SK-N-MC (cell line): ENCODE measurements at regions not wholly inside any gene's neighbourhood (a gene's known extent, or its start where the extent isn't known, plus 50 kb on each side); places are given as distances from the start of the nearest gene placed in this dataset.

Experiments
- EZH2 ChIP-seq: fragments of 200-600 bp; sonication (generic); IDR thresholded peaks from one replicate; pipeline ENCODE4 v1.6.1; 2017; ENCODE audit warnings: antibody characterized with exemption
- FOXP2 ChIP-seq: optimal IDR thresholded peaks from 2 replicates; pipeline ENCODE3; 2011; ENCODE audit warnings: mild to moderate bottlenecking, moderate library complexity; ENCODE audit not compliant: insufficient read depth; ENCODE audit errors: extremely low read length, control extremely low read depth
- POLR2AphosphoS5 ChIP-seq: IDR thresholded peaks from 2 replicates; pipeline ENCODE4 v1.6.1; 2012; ENCODE audit warnings: mild to moderate bottlenecking, low read depth, low read length, borderline replicate concordance

GRCh38 chr11:27873664-27874063 lies 173.4 kb upstream of the BDNF start:
- TF ChIP-seq POLR2AphosphoS5 (no peak), FOXP2 (no peak), EZH2 (no peak)
